NCI-H2107 (cell line): ENCODE measurements at regions not wholly inside any gene's neighbourhood (a gene's known extent, or its start where the extent isn't known, plus 50 kb on each side); places are given as distances from the start of the nearest gene placed in this dataset.

Source experiments
- DNase-seq: peaks from one replicate; lab custom pipeline; 2025; lab: John Stamatoyannopoulos, UW

DNA sequence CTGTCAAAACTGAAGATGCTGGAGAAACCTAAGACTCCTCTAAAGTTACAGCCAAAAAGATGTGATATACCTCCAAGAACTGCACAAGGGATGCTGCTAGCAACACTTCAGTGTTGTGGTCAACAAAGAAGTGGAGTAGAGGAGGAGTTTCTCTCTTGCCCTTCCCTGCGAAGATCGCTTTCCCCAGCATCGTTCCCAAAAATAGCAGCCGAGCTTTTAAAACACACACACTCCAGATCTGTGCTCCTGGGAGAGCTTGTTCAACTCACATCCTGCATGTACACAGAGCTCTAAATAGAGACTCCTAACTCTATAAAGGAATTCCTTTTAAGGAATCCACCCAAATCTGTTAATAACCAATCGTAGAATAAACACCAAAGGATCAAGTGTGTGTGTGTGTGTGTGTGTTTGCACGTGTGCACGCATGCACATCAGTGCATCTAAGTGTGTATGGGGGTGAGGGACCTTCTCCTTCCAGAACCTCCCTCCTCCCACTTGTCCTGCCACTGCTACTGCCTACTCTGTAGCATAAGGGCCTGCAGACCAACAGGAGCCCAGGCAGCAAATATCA lies 58.5 kb downstream of the PSMG1 start:
- DNase-seq, result no peak

DNA sequence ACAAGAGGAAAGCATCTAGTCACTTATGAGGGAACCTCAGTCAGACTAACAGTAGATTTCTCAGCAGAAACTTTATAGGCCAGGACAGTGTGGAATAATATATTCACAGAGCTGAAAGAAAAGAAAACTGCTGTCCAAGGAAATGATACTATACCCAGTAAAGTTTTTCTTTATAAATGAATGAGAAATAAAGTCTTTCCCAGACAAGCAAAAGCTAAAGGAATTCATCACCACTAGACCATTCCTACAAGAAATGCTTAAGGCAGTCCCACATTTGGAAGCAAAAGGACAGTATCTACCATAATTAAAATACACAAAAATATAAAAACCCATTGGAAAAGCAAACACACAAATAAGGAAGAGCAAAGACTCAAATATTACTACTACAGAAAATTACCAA lies 59.9 kb downstream of the PSMG1 start:
- DNase-seq, result no peak

DNA sequence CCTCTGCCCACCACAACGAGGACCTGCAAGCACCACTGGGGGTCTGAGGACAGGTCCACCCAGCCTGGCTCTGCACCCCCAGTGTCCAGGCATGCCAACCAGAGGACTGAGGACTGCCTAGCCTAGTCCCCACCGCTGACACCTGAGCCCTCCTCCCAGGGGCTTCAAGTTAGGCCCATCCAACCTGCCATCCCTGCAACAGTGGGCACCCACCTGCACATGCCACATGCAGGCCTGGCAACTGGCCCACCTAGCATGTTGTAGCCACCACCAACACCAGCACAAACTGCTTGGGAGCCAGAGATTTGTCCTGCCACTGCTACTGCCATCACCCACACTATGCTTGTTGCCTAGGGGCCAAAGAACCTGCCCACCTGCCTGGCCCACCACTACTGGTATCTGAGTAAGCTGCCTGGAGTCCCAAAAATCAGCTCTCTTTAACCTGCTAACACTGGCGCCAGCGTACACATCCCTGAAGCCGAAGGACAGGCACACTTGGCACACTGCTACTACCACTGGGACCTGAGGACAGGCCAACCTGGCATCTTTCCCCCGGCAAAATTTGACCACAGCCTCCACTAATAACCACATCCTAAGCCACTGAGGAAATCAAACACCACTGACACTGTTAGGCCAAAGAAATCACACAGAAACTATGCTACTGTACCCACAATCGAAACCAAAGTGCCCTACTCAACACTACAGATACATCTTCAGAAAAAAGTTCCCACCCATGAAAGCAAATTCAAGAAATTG lies 61.5 kb downstream of the PSMG1 start:
- DNase-seq, result no peak

DNA sequence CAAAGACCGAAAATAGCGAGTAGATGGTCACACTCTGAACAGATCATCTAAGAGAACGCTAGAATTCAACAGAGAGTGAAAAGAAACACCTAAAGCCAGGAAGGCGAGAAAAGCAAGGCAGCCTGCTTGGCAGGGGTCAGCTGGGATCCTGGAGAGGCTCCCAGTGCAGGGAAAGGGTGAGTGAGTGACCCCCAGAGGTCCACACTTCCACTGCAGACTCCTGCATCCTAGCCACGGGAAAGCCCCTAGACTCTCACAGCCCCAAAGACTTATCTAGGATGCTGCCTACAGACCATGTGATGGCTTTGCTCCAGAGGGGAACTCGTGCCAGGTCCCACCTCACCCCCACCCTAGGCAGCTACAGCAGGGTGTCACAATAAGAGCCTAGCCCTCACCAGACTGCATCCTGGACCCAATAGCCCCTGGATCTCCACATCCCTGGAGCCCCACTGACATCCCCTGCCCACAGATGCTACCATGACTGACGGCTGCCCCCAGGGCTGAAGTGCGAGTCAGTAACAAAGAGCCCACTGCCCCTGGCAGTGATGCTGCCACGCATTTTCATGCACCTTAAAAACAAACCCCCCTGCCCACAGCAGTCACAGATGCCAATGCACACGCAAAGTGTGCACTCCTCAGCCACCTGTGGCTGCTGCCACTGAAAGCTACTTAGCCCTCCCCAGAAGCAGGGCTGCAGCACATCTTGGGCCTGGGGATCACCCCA lies 62.2 kb downstream of the PSMG1 start:
- no peak for DNase-seq

GRCh38 chr21:39119891-39120290 lies 63.4 kb downstream of the PSMG1 start:
- DNase-seq, result no peak

DNA sequence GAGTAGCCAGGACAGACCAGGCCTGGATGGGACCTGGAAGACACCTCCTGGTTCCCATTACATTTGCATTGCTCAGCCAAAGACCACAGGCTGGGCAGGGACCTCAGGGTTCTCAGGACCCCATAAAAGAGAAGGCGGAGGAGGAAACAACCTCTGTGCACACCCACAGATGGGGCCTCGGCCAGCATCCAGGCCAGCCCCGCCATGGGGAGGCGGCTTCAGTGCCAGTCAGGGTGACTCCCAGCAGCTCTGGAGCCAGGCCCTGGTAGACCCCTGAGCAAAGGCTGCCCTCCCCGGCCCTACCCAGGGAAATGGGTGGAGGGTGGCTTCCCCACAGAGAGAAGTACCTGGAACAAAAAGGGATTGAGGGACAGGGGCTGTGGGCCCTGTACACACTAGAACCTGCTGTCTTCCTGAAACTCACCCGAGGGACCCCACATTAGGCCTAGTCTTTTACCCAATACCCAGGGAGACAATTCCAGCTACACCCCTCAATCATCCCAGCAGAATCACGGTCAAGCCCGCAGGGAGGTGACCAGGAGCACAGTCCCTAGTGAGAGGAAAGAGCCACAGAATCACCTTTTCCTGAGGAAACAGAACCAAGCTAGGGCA lies 64.5 kb downstream of the PSMG1 start:
- no peak for DNase-seq

- DNase-seq, result no peak
These were observed 65.2 kb downstream of the PSMG1 start for GRCh38 chr21:39118061-39118460.

- no peak for DNase-seq
These were observed 65.7 kb downstream of the PSMG1 start for GRCh38 chr21:39117440-39117970.

GRCh38 chr21:39116761-39117439 lies 66.4 kb downstream of the PSMG1 start:
- no peak for DNase-seq

DNA sequence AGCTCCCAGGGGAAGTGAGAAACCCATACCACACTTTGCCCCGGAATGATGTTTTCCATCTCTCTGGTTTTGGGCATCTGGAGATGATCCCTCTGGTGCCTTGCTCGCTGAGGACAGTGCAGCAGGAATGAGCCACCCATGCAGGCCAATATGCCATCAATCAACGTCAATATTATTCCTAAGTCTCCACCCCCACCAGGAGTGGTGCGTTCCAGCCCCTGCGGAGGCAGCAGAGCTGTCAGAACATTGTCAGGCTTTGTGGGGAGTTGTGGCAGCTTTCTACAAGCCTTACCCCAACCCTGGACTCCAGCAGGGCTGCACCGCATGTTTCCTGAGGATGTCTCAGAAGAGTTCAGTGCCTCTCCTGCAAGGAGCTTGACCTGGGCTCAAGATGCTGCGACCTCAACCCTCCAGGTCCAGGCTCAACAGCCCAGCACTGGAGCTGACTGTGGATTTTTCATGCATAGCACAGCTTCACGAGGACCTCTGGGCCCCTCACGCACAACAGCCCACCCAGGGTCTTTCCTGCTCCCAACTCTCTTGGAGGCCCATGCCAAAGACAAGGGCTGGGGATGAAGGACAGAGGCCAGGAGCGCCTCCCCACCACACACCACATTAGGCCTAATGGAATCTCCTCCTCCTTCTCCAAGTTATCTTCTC lies 67.5 kb downstream of the PSMG1 start:
- DNase-seq, result no peak

DNA sequence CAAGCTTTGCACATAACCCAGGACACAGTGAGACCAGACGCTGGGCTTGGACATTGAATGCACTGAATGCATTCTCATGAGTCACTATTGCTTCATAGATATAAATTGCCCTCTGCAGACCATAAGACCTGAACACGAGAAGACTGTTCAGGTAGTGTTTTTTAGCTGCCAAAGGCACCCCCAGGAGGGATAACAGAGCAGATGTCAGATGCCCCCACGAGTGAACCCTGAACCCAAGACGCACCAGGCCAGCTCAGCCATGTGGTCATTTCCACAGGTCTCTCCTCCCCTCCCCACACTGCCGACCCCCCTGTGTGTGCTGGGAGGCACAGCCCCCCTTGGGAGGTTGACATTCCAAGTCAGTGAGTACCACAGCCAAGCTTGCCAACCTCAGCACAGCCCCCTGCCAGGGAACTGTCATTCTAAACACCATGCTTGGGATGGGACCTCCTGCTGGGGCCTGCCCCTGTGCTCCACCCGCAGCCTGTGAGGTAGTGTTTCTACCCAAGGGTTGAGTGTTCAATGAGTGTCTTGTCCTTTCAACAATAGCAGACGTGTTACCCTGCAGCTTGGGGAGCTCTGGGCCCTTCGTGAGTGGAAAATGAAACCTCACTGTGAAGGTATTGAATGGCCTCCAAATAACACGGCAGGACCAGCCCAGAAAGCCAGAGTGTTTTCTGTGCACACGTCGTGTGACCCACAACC lies 68.2 kb downstream of the PSMG1 start:
- DNase-seq, result no peak

- no peak for DNase-seq
These were observed 71.2 kb downstream of the PSMG1 start for GRCh38 chr21:39111931-39112550.

GRCh38 chr21:39110431-39110830 lies 72.8 kb downstream of the PSMG1 start:
- no peak for DNase-seq

GRCh38 chr21:39109596-39110210 lies 73.5 kb downstream of the PSMG1 start:
- DNase-seq, result no peak

DNA sequence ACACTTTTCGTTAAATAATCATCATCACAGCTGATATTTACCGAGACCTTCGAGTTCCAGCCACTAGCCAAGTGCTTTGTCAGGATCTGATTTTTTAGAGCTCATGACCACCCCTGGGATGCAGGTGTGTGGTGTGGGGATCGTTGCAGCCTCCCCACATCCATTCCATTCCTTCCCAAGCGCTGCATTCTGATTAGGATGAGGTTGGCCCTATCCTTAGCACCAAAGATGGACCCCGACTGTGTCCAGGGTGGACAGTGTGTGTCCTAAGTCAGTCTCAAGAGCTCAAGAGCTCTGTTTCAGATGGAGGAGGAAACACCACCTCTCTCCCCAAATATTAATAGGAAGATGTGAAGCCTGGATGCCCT lies 74.1 kb downstream of the PSMG1 start:
- DNase-seq, result no peak

DNA sequence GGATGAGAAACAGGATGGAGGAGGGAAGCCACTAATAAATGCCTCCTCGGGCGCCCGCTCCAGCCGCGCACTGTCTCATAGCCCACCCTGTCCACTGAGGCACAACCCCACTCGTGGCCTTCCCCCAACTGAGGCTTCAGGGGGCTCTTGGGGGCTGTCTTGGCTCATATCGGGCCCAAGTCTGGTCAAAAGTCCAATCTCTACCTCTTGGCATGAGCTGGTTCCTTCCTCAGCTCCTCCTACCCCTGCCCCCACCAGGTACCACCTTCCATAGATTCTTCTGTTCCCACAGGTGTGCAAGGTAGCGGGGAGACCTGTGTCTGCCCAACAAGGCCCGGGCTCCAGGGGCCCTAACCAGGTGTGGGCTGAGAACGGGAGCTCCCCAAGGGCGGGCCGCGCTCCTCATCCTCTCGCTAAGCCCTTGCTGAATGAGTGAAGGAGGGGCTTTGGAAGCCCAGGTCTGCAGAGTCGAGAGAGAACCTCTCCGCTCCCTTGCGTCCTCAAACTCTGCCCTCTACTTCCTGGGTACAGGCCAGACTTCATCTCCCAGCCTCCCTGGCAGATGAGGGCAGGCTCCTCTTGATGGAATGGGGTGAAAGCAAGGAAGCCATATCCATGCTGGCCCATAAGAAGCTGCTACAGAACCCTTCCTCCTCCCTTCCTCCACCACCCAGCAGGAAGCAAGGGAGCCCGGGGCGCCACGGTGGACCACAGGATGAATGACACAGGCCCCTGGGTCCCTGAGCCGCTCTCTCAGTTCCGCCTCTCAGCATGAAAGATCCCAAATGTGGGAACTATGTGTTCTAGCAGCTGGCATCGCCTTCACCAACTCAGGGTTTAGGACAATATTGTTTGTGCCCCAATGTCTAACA lies 74.7 kb downstream of the PSMG1 start:
- no peak for DNase-seq

- no peak for DNase-seq
These were observed 75.5 kb downstream of the PSMG1 start for GRCh38 chr21:39107739-39108138.

DNA sequence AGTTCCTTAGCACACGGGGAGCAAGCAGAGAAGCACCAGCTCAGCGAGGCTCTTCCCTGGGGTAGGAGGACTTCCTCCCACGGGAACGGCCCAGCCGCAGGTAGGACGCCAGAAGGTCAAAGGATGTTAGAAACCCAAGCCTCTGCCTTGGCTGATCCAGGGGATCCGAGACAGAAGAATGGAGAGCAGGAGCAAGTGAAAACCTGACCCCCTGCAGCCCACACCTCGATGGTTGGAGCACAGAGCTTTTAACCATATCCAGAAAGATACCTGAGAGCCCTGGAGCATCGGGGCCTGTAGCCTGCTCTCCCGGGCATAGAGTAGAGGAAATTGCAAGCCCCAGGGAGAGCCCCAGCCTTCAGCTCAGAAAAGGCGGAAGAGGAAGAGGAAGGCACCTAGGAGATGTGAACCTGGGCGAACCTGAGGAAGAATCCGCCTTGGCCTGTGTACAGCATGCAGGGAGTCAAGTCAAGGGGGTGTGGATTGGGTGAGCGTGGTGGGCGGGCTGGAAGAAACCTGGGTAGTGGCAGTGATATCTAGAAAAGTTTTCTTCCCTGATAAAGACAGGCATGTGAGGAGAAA lies 76.3 kb downstream of the PSMG1 start:
- DNase-seq, result no peak

DNA sequence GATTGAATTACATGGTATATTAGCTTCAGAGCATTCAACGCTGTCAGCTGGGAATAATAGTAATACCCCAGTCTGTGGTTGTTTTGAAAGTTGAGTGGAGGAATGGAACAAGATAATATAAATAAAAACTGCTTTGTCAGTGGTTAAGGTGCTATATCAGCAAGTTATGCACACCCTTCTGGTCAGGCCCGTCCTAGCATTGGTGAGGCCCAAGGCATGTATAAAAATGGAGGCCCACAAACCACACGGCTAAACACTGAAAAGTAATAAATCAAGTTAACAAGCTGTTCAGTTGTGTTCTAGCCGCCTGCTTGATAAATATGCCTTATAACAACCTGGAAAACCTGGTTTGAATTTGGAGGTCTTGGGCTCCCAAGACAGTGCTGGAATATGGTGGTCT lies 77.4 kb downstream of the PSMG1 start:
- no peak for DNase-seq
